ENCODE measurements at regions not wholly inside any gene's neighbourhood (a gene's known extent, or its start where the extent isn't known, plus 50 kb on each side); places are given as distances from the start of the nearest gene placed in this dataset.

- H3K4me3 ChIP-seq, result no peak overlapping the region
- H3K27ac ChIP-seq, result peak overlapping the region in 3 of 4 donors; percentile 19 to 95 (median 82)
- WGBS, 2 donors, result 20 to 22% methylated on average over 1 of the region's 1 CpG
- no peaks in the 10 kb centered on the region for H3K36me3 ChIP-seq
- no peaks in the 10 kb centered on the region for H3K27me3 ChIP-seq
- no peak for DNase-seq (ENCODE audit: low spot score in 2 of 2)
- TF ChIP-seq POLR2A (IDR thresholded peaks at IDR 0.05) (no peak), EP300 (IDR thresholded peaks at IDR 0.05) (no peak), CTCF (IDR thresholded peaks at IDR 0.05) (no peak)
- no peaks in the 10 kb centered on the region for H3K9me3 ChIP-seq
- H3K4me1 ChIP-seq, result peaks cover 0 to 63% (median 27%) of the 10 kb centered on the region in 4 donors
These were observed 62.1 kb upstream of the TMEM17 start for GRCh38 chr2:62568074-62568473.

- Histone ChIP-seq H3K4me3 (no peak overlapping the region), H3K27ac (peak overlapping the region in 3 of 4 donors; percentile 19 to 95 (median 82))
These were observed 61.7 kb upstream of the TMEM17 start for GRCh38 chr2:62567669-62568068.

GRCh38 chr2:62566847-62567246, 60.9 kb upstream of the TMEM17 start:
- no peaks in the 10 kb centered on the region for H3K27me3 ChIP-seq
- TF ChIP-seq CTCF (IDR thresholded peaks at IDR 0.05), result no peak
- no peak for TF ChIP-seq EP300 (IDR thresholded peaks at IDR 0.05)
- no peak for TF ChIP-seq POLR2A (IDR thresholded peaks at IDR 0.05)
- peak overlapping the region in 2 of 4 donors; percentile 38 to 95 for H3K27ac ChIP-seq
- no peak for DNase-seq (ENCODE audit: low spot score in 2 of 2)
- H3K4me1 ChIP-seq, result peaks cover 0 to 57% (median 25%) of the 10 kb centered on the region in 4 donors
- no peaks in the 10 kb centered on the region for H3K36me3 ChIP-seq
- no peaks in the 10 kb centered on the region for H3K9me3 ChIP-seq
- H3K4me3 ChIP-seq, result no peak overlapping the region
- 52 to 62% methylated on average over 1 of the region's 1 CpG for WGBS, 2 donors

More at GRCh38 chr2:62567669-62568068, 61.7 kb upstream of the TMEM17 start:
- no peak for DNase-seq (ENCODE audit: low spot score in 2 of 2)
- no peaks in the 10 kb centered on the region for H3K36me3 ChIP-seq
- no peak for TF ChIP-seq EP300 (IDR thresholded peaks at IDR 0.05)
- TF ChIP-seq POLR2A (IDR thresholded peaks at IDR 0.05), result no peak
- no peak for TF ChIP-seq CTCF (IDR thresholded peaks at IDR 0.05)
- WGBS, 2 donors, result 68 to 73% methylated on average over 2 of the region's 2 CpGs
- no peaks in the 10 kb centered on the region for H3K27me3 ChIP-seq
- H3K4me1 ChIP-seq, result peaks cover 0 to 60% (median 25%) of the 10 kb centered on the region in 4 donors
- no peaks in the 10 kb centered on the region for H3K9me3 ChIP-seq

- Histone ChIP-seq H3K27ac (peak overlapping the region in 1 of 4 donors; percentile 4), H3K9me3 (no peaks in the 10 kb centered on the region), H3K4me3 (no peak overlapping the region), H3K27me3 (no peaks in the 10 kb centered on the region), H3K4me1 (peaks cover 0 to 44% (median 19%) of the 10 kb centered on the region in 4 donors), H3K36me3 (no peaks in the 10 kb centered on the region)
- DNase-seq (ENCODE audit: low spot score in 2 of 2), result no peak
- no peak for TF ChIP-seq POLR2A (IDR thresholded peaks at IDR 0.05)
- no peak for TF ChIP-seq EP300 (IDR thresholded peaks at IDR 0.05)
- TF ChIP-seq CTCF (IDR thresholded peaks at IDR 0.05), result no peak
- WGBS, 2 donors, result 79 to 80% methylated on average over 3 of the region's 3 CpGs
These were observed 59.4 kb upstream of the TMEM17 start for GRCh38 chr2:62565309-62565908.

GRCh38 chr2:62564380-62565137, 58.6 kb upstream of the TMEM17 start:
- TF ChIP-seq CTCF (IDR thresholded peaks at IDR 0.05) (no peak), POLR2A (IDR thresholded peaks at IDR 0.05) (no peak), EP300 (IDR thresholded peaks at IDR 0.05) (no peak)
- 88 to 91% methylated on average over 4 of the region's 4 CpGs for WGBS, 2 donors

More at GRCh38 chr2:62564380-62565137, 58.6 kb upstream of the TMEM17 start:
- H3K4me3 ChIP-seq, result no peak overlapping the region
- no peaks in the 10 kb centered on the region for H3K9me3 ChIP-seq
- H3K36me3 ChIP-seq, result no peaks in the 10 kb centered on the region
- H3K27me3 ChIP-seq, result no peaks in the 10 kb centered on the region
- no peak for DNase-seq (ENCODE audit: low spot score in 2 of 2)
- no peak overlapping the region for H3K27ac ChIP-seq
- H3K4me1 ChIP-seq, result peaks cover 0 to 36% (median 12%) of the 10 kb centered on the region in 4 donors
